GM21723 (cell line): ENCODE measurements at regions not wholly inside any gene's neighbourhood (a gene's known extent, or its start where the extent isn't known, plus 50 kb on each side); places are given as distances from the start of the nearest gene placed in this dataset.
"Not testable (repeated sequence)": the region's sequence is repeated elsewhere in the genome, so short reads cannot be mapped to it uniquely, and the experiment has no call there.

Experiments used
- ATAC-seq: cut with Tn5 transposase; IDR thresholded peaks from one replicate; pipeline ENCODE4 v1.9.1; 2021; ENCODE audit warnings: mild to moderate bottlenecking, moderate library complexity; ENCODE audit not compliant: unreplicated experiment

- no peak for ATAC-seq
These were observed 273.0 kb upstream of the PLET1 start for GRCh38 chr11:112533682-112534081.

- ATAC-seq: no peak
These were observed 273.5 kb upstream of the PLET1 start for GRCh38 chr11:112534208-112534607.

- ATAC-seq: no peak
These were observed 276.4 kb upstream of the PLET1 start for GRCh38 chr11:112537026-112537425.

GRCh38 chr11:112537846-112538330 lies 277.2 kb upstream of the PLET1 start:
- no peak for ATAC-seq

- ATAC-seq: no peak
These were observed 278.0 kb upstream of the PLET1 start for GRCh38 chr11:112538534-112539280.

GRCh38 chr11:112539281-112539555 lies 278.6 kb upstream of the PLET1 start:
- ATAC-seq: not testable (repeated sequence)

- ATAC-seq: no peak
These were observed 279.1 kb upstream of the PLET1 start for GRCh38 chr11:112539741-112540140.

- no peak for ATAC-seq
These were observed 279.6 kb upstream of the PLET1 start for GRCh38 chr11:112540261-112540660.

GRCh38 chr11:112541140-112542046 lies 280.7 kb upstream of the PLET1 start:
- ATAC-seq: no peak

GRCh38 chr11:112542479-112542878 lies 281.8 kb upstream of the PLET1 start:
- ATAC-seq: no peak

- no peak for ATAC-seq
These were observed 282.7 kb upstream of the PLET1 start for GRCh38 chr11:112543390-112543789.

GRCh38 chr11:112548641-112549040 lies 288.0 kb upstream of the PLET1 start:
- ATAC-seq: no peak

- ATAC-seq: no peak
These were observed 292.6 kb upstream of the PLET1 start for GRCh38 chr11:112553205-112553731.

- no peak for ATAC-seq
These were observed 293.9 kb upstream of the PLET1 start for GRCh38 chr11:112554586-112554985.

- peak; percentile 56 for ATAC-seq
These were observed 295.1 kb upstream of the PLET1 start for GRCh38 chr11:112555491-112556364.

- no peak for ATAC-seq
These were observed 298.0 kb upstream of the PLET1 start for GRCh38 chr11:112558691-112559090.

GRCh38 chr11:112563808-112564207 lies 303.1 kb upstream of the PLET1 start:
- ATAC-seq: no peak

- ATAC-seq: no peak
These were observed 303.7 kb upstream of the PLET1 start for GRCh38 chr11:112564228-112564955.

- ATAC-seq: no peak
These were observed 304.9 kb upstream of the PLET1 start for GRCh38 chr11:112565551-112565950.

GRCh38 chr11:112566124-112566523 lies 305.5 kb upstream of the PLET1 start:
- no peak for ATAC-seq
